ENCODE measurements at regions not wholly inside any gene's neighbourhood (a gene's known extent, or its start where the extent isn't known, plus 50 kb on each side); places are given as distances from the start of the nearest gene placed in this dataset.

GRCh38 chr4:59126159-59126558 is 2016.0 kb upstream of the IGFBP7 start:
- TF ChIP-seq CTCF (IDR thresholded peaks at IDR 0.05): no peak
- no peak for TF ChIP-seq POLR2A (IDR thresholded peaks at IDR 0.05)

Measured in testis (tissue), 2 donors.